H1 (cell line): ENCODE measurements at regions not wholly inside any gene's neighbourhood (a gene's known extent, or its start where the extent isn't known, plus 50 kb on each side); places are given as distances from the start of the nearest gene placed in this dataset.

Source experiments
- ASH2L ChIP-seq: fragments of 200-600, 300-600 bp; sonication (generic); IDR thresholded peaks from one replicate; pipeline ENCODE4 v1.7.1; 2017; ENCODE audit warnings: low read length
- CBX5 ChIP-seq: fragments of 300-800, 300-1000 bp; sonication (generic); IDR thresholded peaks from 2 replicates; pipeline ENCODE4 v1.7.1; 2016; ENCODE audit warnings: antibody characterized with exemption, low read length, low read depth
- CBX8 ChIP-seq: fragments of 300-800, 300-1000 bp; sonication (generic); IDR thresholded peaks from 2 replicates; pipeline ENCODE4 v1.7.1; 2016; ENCODE audit warnings: low read depth, low read length, borderline replicate concordance
- CHD7 ChIP-seq: fragments of 300-600 bp; sonication (generic); IDR thresholded peaks from 2 replicates; pipeline ENCODE4 v1.7.1; 2012; ENCODE audit warnings: low read length, moderate library complexity, mild to moderate bottlenecking, inconsistent platforms; ENCODE audit not compliant: insufficient replicate concordance
- E2F6 ChIP-seq: IDR thresholded peaks from 2 replicates; pipeline ENCODE4 v1.6.1; 2012; ENCODE audit warnings: inconsistent platforms
- EP300 ChIP-seq, 2 experiments: IDR thresholded peaks; 1 replicate in 1 of 2; 2 replicates in 1 of 2; pipeline ENCODE4 v1.6.1; 2011 to 2012; ENCODE audit warnings: low read depth in 2 of 2, low read length in 2 of 2, mild to moderate bottlenecking in 2 of 2, borderline replicate concordance in 1 of 2, inconsistent platforms in 1 of 2, moderate library complexity in 1 of 2
- JUND ChIP-seq: IDR thresholded peaks from 2 replicates; pipeline ENCODE4 v1.6.1; 2011; ENCODE audit warnings: mild to moderate bottlenecking, improper control_type of control experiment, low read length
- MAX ChIP-seq: IDR thresholded peaks from 2 replicates; pipeline ENCODE4 v1.6.1; 2012; ENCODE audit warnings: inconsistent platforms
- NANOG ChIP-seq: IDR thresholded peaks from 2 replicates; pipeline ENCODE4 v1.6.1; 2011; ENCODE audit warnings: low read length, low read depth, mild to moderate bottlenecking, inconsistent platforms; ENCODE audit not compliant: insufficient read depth, poor library complexity, severe bottlenecking
- SRF ChIP-seq: IDR thresholded peaks from 2 replicates; pipeline ENCODE4 v1.6.1; 2011; ENCODE audit warnings: mild to moderate bottlenecking, low read depth, low read length, moderate library complexity

- TF ChIP-seq CHD7: no peak
- no peak for TF ChIP-seq NANOG
- no peak for TF ChIP-seq JUND
- no peak for TF ChIP-seq CBX5
- TF ChIP-seq SRF: no peak
- TF ChIP-seq CBX8: no peak
- no peak for TF ChIP-seq E2F6
- no peak for TF ChIP-seq EP300 (IDR thresholded peaks at IDR 0.05; ENCODE audit: borderline replicate concordance in 1 of 2, low read depth in 2 of 2, low read length in 2 of 2)
- no peak for TF ChIP-seq MAX
- no peak for TF ChIP-seq ASH2L
These were observed 373.6 kb downstream of the EMP1 start (continued) for GRCh38 chr12:13570005-13570694.
